Right atrium auricular region (tissue), 2 donors: ENCODE measurements at regions not wholly inside any gene's neighbourhood (a gene's known extent, or its start where the extent isn't known, plus 50 kb on each side); places are given as distances from the start of the nearest gene placed in this dataset.
"Not testable (repeated sequence)": the region's sequence is repeated elsewhere in the genome, so short reads cannot be mapped to it uniquely, and the experiment has no call there.

Experiments used
- DNase-seq: peaks from one replicate; pipeline ENCODE4 v3.0.0-alpha.2; 2019; ENCODE audit warnings: low spot score
- H3K27ac ChIP-seq, 2 donors: fragments of 200-600 bp; sonication (generic); 1 replicate in 1 of 2; 2 replicates in 1 of 2; pipeline ENCODE4 v1.5.1; 2016 to 2019
- H3K27me3 ChIP-seq, 2 donors: fragments of 200-600 bp; sonication (generic); one replicate each; pipeline versions ENCODE4 v1.5.1 to v1.6.0; 2017 to 2019
- H3K36me3 ChIP-seq: fragments of 200-600 bp; sonication (generic); one replicate; pipeline ENCODE4 v1.5.1; 2016
- H3K4me1 ChIP-seq, 2 donors: fragments of 200-600 bp; sonication (generic); one replicate each; pipeline versions ENCODE4 v1.5.1 to v1.6.0; 2017 to 2019
- H3K4me3 ChIP-seq, 2 donors: fragments of 200-600 bp; sonication (generic); 1 replicate in 1 of 2; 2 replicates in 1 of 2; pipeline ENCODE4 v1.5.1; 2017 to 2019; ENCODE audit warnings: mild to moderate bottlenecking in 1 of 2, moderate library complexity in 1 of 2
- H3K9me3 ChIP-seq, 2 donors: fragments of 200-600 bp; sonication (generic); one replicate each; pipeline ENCODE4 v1.5.1; 2019
- TF ChIP-seq, protein P1 (sequence below), 2 donors: fragments of 200-600 bp; sonication (generic); IDR thresholded peaks; one replicate each; pipeline ENCODE4 v1.5.1; 2019; ENCODE audit warnings: antibody characterized with exemption in 2 of 2

DNA sequence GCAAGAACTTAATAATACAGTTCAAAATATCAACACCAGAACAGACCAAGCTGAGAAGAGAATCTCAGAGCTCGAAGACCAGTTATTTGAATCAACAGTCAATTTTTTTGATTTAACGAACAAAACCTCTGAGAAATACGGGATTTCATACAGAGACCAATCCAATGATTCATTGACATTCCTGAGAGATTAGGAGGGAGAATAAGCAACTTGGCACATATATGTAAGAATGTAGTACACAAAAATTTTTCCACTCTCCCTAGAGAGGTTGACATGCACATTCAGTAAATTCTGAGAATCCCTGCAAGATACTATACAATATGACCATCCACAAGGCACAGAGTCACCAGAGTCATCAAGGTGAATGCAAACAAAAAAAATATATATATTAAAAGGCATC is 1577.3 kb upstream of the C9orf72 start:
- Histone ChIP-seq H3K27ac (no peak overlapping the region), H3K36me3 (no peaks in the 10 kb centered on the region), H3K9me3 (no peaks in the 10 kb centered on the region), H3K27me3 (no peaks in the 10 kb centered on the region), H3K4me1 (no peaks in the 10 kb centered on the region), H3K4me3 (no peak overlapping the region)
- TF ChIP-seq, protein P1, sequence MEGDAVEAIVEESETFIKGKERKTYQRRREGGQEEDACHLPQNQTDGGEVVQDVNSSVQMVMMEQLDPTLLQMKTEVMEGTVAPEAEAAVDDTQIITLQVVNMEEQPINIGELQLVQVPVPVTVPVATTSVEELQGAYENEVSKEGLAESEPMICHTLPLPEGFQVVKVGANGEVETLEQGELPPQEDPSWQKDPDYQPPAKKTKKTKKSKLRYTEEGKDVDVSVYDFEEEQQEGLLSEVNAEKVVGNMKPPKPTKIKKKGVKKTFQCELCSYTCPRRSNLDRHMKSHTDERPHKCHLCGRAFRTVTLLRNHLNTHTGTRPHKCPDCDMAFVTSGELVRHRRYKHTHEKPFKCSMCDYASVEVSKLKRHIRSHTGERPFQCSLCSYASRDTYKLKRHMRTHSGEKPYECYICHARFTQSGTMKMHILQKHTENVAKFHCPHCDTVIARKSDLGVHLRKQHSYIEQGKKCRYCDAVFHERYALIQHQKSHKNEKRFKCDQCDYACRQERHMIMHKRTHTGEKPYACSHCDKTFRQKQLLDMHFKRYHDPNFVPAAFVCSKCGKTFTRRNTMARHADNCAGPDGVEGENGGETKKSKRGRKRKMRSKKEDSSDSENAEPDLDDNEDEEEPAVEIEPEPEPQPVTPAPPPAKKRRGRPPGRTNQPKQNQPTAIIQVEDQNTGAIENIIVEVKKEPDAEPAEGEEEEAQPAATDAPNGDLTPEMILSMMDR (IDR thresholded peaks at IDR 0.05), result no peak
- no peak for DNase-seq

DNA sequence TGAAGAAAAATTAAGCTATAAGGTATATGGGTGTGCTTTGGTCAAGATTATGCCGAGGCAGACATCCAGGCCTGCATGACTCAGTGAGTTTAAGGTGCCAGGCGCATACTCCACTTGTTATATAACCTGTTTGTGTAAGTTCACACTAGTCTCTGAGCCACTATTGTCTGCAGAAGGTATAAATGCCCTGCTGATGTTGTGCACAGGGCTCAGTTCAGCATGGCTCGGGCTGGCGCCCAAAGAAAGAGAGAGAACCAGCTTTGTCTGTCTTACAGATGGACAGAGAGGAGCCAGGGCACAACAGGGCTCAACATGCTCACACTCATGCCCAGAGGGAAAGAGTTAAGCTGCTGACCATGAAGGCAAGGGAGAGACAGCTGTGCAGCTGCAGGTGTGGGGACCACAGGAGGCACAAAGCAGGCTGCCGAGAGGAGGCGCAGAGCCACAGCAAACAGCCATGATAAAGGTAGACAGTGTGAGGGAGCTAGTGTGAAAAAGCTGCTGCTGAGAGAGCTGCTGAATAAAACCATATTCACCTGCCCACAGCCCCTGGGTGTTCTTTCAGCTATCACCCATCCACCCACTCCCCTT is 1587.6 kb upstream of the C9orf72 start:
- Histone ChIP-seq H3K4me3 (no peak overlapping the region), H3K36me3 (no peaks in the 10 kb centered on the region), H3K4me1 (no peaks in the 10 kb centered on the region), H3K9me3 (no peaks in the 10 kb centered on the region), H3K27me3 (no peaks in the 10 kb centered on the region), H3K27ac (no peak overlapping the region)
- DNase-seq, result no peak
- TF ChIP-seq, protein P1 (IDR thresholded peaks at IDR 0.05), result no peak

DNA sequence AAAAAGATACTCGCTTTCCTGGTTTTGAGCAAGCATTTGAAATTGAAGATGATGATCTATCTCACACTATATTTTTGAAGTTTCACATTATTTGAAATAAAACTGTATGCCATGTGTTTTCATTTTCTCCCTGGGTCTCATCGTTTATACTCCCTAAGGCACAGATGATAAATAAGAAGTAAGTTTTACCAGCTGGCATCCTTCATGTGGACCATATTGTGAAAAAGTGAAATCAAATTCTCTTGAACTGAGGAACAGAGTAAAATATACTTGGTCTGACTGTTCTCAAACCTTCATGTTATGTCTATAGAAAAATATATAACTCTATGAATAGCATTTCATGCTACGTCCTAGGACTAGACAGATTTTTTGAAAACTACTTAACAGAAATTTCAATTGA is 1600.9 kb upstream of the C9orf72 start:
- H3K27ac ChIP-seq, result no peak overlapping the region
- H3K36me3 ChIP-seq, result no peaks in the 10 kb centered on the region
- TF ChIP-seq, protein P1 (IDR thresholded peaks at IDR 0.05), result no peak
- H3K4me1 ChIP-seq, result no peaks in the 10 kb centered on the region
- no peak for DNase-seq
- H3K4me3 ChIP-seq, result no peak overlapping the region
- no peaks in the 10 kb centered on the region for H3K9me3 ChIP-seq
- no peaks in the 10 kb centered on the region for H3K27me3 ChIP-seq

DNA sequence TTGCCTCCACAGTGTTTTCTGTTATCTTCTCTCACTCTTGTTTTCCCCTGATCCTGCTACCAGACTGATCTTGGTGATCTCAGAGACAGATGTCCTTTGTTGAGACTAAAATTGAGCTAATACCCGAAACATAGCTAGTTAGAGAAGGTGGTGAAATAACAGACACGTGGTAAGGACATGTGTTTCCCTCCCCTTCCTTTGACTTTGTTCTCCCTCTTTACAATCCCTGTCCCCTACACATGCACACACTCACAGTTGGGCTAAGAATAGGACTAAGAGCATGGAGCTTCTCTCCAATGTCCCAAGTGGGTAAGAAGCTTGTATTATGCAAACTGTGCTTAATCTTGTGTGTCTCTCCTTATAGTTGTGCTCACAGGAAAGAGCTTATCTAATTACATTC is 1603.0 kb upstream of the C9orf72 start:
- Histone ChIP-seq H3K27ac (no peak overlapping the region), H3K9me3 (no peaks in the 10 kb centered on the region), H3K4me3 (no peak overlapping the region), H3K36me3 (no peaks in the 10 kb centered on the region), H3K4me1 (no peaks in the 10 kb centered on the region), H3K27me3 (no peaks in the 10 kb centered on the region)
- TF ChIP-seq, protein P1 (IDR thresholded peaks at IDR 0.05), result no peak
- DNase-seq, result no peak

DNA sequence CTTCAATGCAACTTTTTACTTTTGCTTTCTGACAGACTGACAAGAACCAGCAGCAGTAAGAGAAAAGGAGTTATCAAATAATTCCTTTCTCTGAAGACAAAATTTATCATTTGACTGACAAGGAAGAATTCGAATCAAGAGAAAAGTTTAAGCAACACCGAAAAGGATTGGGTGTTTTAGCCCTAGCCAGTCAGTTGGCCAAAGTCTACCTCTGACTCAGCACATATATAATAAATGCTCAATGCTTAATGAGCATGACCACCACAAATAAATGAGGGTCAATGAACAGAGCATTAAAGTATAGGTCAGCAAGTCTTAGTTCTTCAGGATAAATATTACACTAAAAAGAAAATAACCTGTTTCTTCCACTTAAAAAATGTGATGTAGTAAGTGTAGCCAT is 1603.5 kb upstream of the C9orf72 start:
- H3K27me3 ChIP-seq, result no peaks in the 10 kb centered on the region
- TF ChIP-seq, protein P1 (IDR thresholded peaks at IDR 0.05), result no peak
- no peak overlapping the region for H3K27ac ChIP-seq
- no peak for DNase-seq
- H3K9me3 ChIP-seq, result no peaks in the 10 kb centered on the region
- H3K36me3 ChIP-seq, result no peaks in the 10 kb centered on the region
- H3K4me1 ChIP-seq, result no peaks in the 10 kb centered on the region
- H3K4me3 ChIP-seq, result no peak overlapping the region

DNA sequence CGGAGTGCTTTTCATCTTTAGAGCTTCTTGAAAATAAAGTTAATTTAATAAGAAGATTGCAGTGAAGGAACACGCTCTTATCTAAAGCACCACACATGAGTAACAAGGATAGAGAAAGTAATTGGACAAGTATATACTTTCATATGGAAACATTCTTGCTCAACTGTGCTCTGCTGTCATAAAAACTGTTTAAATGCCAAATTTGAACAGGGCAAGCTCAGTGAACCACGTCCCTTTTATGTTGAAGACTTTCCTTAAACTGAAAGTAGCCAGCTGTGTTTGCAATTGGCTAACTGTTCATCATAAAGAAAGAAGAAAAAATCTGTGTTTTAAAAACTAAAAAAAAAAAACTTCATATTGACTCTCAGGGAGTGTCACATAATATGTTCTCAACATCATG is 1610.7 kb upstream of the C9orf72 start:
- no peak for DNase-seq
- no peaks in the 10 kb centered on the region for H3K9me3 ChIP-seq
- no peak overlapping the region for H3K27ac ChIP-seq
- H3K4me3 ChIP-seq, result no peak overlapping the region
- TF ChIP-seq, protein P1 (IDR thresholded peaks at IDR 0.05), result no peak
- H3K36me3 ChIP-seq, result no peaks in the 10 kb centered on the region
- H3K4me1 ChIP-seq, result no peaks in the 10 kb centered on the region
- no peaks in the 10 kb centered on the region for H3K27me3 ChIP-seq

DNA sequence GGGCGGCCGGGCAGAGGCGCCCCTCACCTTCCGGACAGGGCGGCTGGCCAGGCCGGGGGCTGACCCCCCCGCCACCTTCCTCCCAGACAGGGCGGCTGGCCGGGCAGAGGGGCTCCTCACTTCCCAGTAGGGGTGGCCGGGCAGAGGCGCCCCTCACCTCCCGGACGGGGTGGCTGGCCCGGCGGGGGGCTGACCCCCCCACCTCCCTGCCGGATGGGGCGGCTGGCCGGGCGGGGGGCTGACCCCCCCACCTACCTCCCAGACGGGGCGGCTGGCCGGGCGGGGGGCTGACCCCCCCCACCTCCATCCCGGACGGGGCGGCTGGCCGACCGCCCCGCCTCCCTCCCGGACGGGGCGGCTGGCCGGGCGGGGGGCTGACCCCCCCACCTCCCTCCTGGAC is 1615.5 kb upstream of the C9orf72 start:
- not testable (repeated sequence) for H3K4me1 ChIP-seq, H3K27me3 ChIP-seq, DNase-seq, H3K27ac ChIP-seq, H3K4me3 ChIP-seq, H3K36me3 ChIP-seq, H3K9me3 ChIP-seq

DNA sequence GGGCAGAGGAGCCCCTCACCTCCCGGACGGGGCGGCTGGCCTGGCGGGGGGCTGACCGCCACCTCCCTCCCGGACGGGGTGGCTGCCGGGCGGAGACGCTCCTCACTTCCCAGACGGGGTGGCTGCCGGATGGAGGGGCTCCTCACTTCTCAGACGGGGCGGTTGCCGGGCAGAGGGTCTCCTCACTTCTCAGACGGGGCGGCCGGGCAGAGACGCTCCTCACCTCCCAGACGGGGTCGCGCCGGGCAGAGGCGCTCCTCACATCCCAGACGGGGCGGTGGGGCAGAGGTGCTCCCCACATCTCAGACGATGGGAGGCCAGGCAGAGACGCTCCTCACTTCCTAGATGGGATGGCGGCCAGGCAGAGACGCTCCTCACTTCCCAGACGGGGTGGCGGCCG is 1615.9 kb upstream of the C9orf72 start:
- not testable (repeated sequence) for H3K4me3 ChIP-seq, H3K9me3 ChIP-seq, H3K27ac ChIP-seq, H3K4me1 ChIP-seq, H3K27me3 ChIP-seq, H3K36me3 ChIP-seq, DNase-seq
